ENCODE measurements at regions not wholly inside any gene's neighbourhood (a gene's known extent, or its start where the extent isn't known, plus 50 kb on each side); places are given as distances from the start of the nearest gene placed in this dataset.

DNA sequence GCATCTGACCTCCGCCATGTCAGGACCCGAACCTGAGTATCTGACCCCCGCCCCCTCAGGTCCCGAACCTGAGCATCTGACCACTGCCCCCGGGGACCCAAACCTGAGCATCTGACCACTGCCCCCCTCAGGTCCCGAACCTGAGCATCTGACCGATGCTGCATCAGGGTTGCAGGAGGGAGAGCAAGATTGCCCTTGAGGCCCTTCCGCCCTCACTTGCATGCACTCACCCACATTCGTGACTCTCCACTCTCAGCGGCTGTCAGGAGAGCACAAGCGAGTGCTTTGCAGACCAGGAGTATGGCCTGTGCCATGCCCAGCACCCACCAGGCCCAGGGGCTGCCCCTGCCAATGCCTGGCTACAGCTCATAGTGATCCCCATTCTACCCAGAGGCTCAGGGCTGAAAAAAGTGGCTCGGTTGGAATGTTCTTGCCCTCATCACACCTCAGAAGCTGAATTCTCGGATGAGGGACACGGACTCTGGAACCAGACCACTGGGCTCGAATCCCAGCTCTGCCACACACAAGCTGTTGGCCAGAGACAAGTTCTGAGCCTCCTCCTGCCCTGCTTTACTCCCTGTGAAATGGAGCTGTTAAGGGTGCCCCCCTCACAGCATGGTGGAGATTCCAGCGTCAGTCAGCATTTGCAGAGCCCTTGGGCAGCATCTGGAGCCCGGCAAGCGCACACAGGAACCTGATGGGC lies 82.1 kb downstream of the DLL1 start:
- Histone ChIP-seq H3K4me2 (ENCODE audit: insufficient read depth, low read length) (no peak overlapping the region), H3K27ac (ENCODE audit: low read depth, low read length) (no peak overlapping the region), H3K4me3 (ENCODE audit: insufficient read depth, low read length) (no peak overlapping the region), H3K27me3 (ENCODE audit: insufficient read depth, low read length) (no peaks in the 10 kb centered on the region), H2AFZ (ENCODE audit: low read length) (no peak overlapping the region), H4K20me1 (ENCODE audit: insufficient read depth, low read length) (no peaks in the 10 kb centered on the region), H3K9me3 (ENCODE audit: low read depth, low read length) (no peaks in the 10 kb centered on the region), H3K36me3 (ENCODE audit: insufficient read depth, low read length) (no peaks in the 10 kb centered on the region), H3K79me2 (ENCODE audit: insufficient read depth, low read length) (no peaks in the 10 kb centered on the region), H3K4me1 (ENCODE audit: insufficient read depth, low read length) (no peaks in the 10 kb centered on the region)
- TF ChIP-seq, protein P1, sequence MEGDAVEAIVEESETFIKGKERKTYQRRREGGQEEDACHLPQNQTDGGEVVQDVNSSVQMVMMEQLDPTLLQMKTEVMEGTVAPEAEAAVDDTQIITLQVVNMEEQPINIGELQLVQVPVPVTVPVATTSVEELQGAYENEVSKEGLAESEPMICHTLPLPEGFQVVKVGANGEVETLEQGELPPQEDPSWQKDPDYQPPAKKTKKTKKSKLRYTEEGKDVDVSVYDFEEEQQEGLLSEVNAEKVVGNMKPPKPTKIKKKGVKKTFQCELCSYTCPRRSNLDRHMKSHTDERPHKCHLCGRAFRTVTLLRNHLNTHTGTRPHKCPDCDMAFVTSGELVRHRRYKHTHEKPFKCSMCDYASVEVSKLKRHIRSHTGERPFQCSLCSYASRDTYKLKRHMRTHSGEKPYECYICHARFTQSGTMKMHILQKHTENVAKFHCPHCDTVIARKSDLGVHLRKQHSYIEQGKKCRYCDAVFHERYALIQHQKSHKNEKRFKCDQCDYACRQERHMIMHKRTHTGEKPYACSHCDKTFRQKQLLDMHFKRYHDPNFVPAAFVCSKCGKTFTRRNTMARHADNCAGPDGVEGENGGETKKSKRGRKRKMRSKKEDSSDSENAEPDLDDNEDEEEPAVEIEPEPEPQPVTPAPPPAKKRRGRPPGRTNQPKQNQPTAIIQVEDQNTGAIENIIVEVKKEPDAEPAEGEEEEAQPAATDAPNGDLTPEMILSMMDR (IDR thresholded peaks at IDR 0.05; ENCODE audit: extremely low read depth, low read depth, low read length): no peak
- peak; percentile 34 for DNase-seq (ENCODE audit: insufficient read length, low spot score, missing footprints)

DNA sequence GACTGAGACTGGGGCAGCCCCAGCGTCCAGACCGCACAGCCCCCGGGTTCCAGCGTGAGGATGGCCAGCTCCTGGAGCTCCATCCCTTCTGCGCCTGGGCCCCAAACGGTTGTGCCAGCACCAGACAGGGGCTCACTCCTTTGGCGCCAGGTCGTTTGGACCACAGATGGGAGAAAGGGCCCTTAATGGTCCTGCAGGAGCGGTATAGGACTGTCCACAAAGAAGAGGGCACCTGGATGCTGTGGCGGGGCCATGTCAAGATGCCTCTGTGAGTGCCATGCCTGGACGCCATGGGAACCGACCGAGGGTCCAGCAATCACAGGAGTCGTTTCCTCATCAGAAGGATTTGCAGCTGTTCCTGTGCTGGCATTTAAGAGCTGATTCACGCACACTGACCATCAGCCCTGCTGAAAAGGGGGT lies 82.7 kb downstream of the DLL1 start:
- no peaks in the 10 kb centered on the region for H4K20me1 ChIP-seq (ENCODE audit: insufficient read depth, low read length)
- no peak overlapping the region for H3K4me2 ChIP-seq (ENCODE audit: insufficient read depth, low read length)
- no peak for DNase-seq (ENCODE audit: insufficient read length, low spot score, missing footprints)
- TF ChIP-seq, protein P1 (IDR thresholded peaks at IDR 0.05; ENCODE audit: extremely low read depth, low read depth, low read length): no peak
- no peaks in the 10 kb centered on the region for H3K9me3 ChIP-seq (ENCODE audit: low read depth, low read length)
- H3K27me3 ChIP-seq (ENCODE audit: insufficient read depth, low read length): no peaks in the 10 kb centered on the region
- no peak overlapping the region for H3K27ac ChIP-seq (ENCODE audit: low read depth, low read length)
- no peaks in the 10 kb centered on the region for H3K36me3 ChIP-seq (ENCODE audit: insufficient read depth, low read length)
- H3K79me2 ChIP-seq (ENCODE audit: insufficient read depth, low read length): no peaks in the 10 kb centered on the region
- H2AFZ ChIP-seq (ENCODE audit: low read length): no peak overlapping the region
- no peaks in the 10 kb centered on the region for H3K4me1 ChIP-seq (ENCODE audit: insufficient read depth, low read length)
- H3K4me3 ChIP-seq (ENCODE audit: insufficient read depth, low read length): no peak overlapping the region

- no peak overlapping the region for H3K27ac ChIP-seq (ENCODE audit: low read depth, low read length)
- H3K9me3 ChIP-seq (ENCODE audit: low read depth, low read length): no peaks in the 10 kb centered on the region
- H4K20me1 ChIP-seq (ENCODE audit: insufficient read depth, low read length): no peaks in the 10 kb centered on the region
- no peaks in the 10 kb centered on the region for H3K4me1 ChIP-seq (ENCODE audit: insufficient read depth, low read length)
- no peak overlapping the region for H3K4me2 ChIP-seq (ENCODE audit: insufficient read depth, low read length)
- H3K4me3 ChIP-seq (ENCODE audit: insufficient read depth, low read length): no peak overlapping the region
- H3K79me2 ChIP-seq (ENCODE audit: insufficient read depth, low read length): no peaks in the 10 kb centered on the region
- no peaks in the 10 kb centered on the region for H3K36me3 ChIP-seq (ENCODE audit: insufficient read depth, low read length)
- no peak overlapping the region for H2AFZ ChIP-seq (ENCODE audit: low read length)
- peak; percentile 38 for DNase-seq (ENCODE audit: insufficient read length, low spot score, missing footprints)
- TF ChIP-seq, protein P1 (IDR thresholded peaks at IDR 0.05; ENCODE audit: extremely low read depth, low read depth, low read length): no peak
- H3K27me3 ChIP-seq (ENCODE audit: insufficient read depth, low read length): no peaks in the 10 kb centered on the region
These were observed 83.2 kb downstream of the DLL1 start for GRCh38 chr6:170207586-170208181.

DNA sequence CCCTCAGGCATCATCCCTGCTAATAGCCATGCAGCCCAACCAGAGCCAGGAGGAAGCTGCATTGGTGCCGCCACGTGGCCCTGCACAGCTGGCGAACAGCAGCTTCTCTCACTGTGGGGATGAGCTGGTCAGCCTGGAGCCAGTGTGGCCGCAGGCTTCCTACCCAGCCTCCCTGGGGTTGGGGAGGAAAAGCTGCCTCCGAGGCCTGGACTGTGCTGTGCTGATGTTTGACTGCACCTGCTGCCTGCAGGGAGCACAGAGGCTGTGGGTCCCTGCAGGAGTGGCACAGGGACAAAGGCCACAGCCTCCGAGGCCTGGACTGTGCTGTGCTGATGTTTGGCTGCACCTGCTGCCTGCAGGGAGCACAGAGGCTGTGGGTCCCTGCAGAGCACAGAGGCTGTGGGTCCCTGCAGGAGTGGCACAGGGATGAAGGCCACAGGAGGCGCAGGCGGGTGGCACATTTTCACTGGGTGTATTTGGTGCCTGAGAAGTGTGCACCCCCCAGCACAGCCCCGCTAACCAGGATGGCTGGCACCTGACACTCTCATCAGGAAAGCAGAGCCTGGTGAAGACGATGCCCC lies 83.9 kb downstream of the DLL1 start:
- Histone ChIP-seq H4K20me1 (ENCODE audit: insufficient read depth, low read length) (no peaks in the 10 kb centered on the region), H3K4me2 (ENCODE audit: insufficient read depth, low read length) (no peak overlapping the region), H3K9me3 (ENCODE audit: low read depth, low read length) (no peaks in the 10 kb centered on the region), H3K4me1 (ENCODE audit: insufficient read depth, low read length) (no peaks in the 10 kb centered on the region), H3K27ac (ENCODE audit: low read depth, low read length) (no peak overlapping the region), H2AFZ (ENCODE audit: low read length) (no peak overlapping the region), H3K79me2 (ENCODE audit: insufficient read depth, low read length) (no peaks in the 10 kb centered on the region), H3K4me3 (ENCODE audit: insufficient read depth, low read length) (no peak overlapping the region), H3K27me3 (ENCODE audit: insufficient read depth, low read length) (no peaks in the 10 kb centered on the region), H3K36me3 (ENCODE audit: insufficient read depth, low read length) (no peaks in the 10 kb centered on the region)
- no peak for DNase-seq (ENCODE audit: insufficient read length, low spot score, missing footprints)
- TF ChIP-seq, protein P1 (IDR thresholded peaks at IDR 0.05; ENCODE audit: extremely low read depth, low read depth, low read length): no peak

Measured in osteoblast (primary cell).